Suprapubic skin (tissue), 4 donors: ENCODE measurements at regions not wholly inside any gene's neighbourhood (a gene's known extent, or its start where the extent isn't known, plus 50 kb on each side); places are given as distances from the start of the nearest gene placed in this dataset.

Source experiments
- DNase-seq, 2 donors: peaks; one replicate each; pipeline ENCODE4 v3.0.0-alpha.2; 2019; ENCODE audit warnings: low spot score in 2 of 2
- H3K27ac ChIP-seq: fragments of 200-600 bp; sonication (generic); one replicate; pipeline ENCODE4 v1.5.1; 2019
- H3K27me3 ChIP-seq: fragments of 200-600 bp; sonication (generic); one replicate; pipeline ENCODE4 v1.5.1; 2019
- H3K36me3 ChIP-seq: fragments of 200-600 bp; sonication (generic); one replicate; pipeline ENCODE4 v1.5.1; 2019
- H3K4me1 ChIP-seq: fragments of 200-600 bp; sonication (generic); one replicate; pipeline ENCODE4 v1.5.1; 2019
- H3K4me3 ChIP-seq: fragments of 200-600 bp; sonication (generic); one replicate; pipeline ENCODE4 v1.5.1; 2019; ENCODE audit warnings: mild to moderate bottlenecking
- H3K9me3 ChIP-seq: fragments of 200-600 bp; sonication (generic); one replicate; pipeline ENCODE4 v1.5.1; 2019
- EP300 ChIP-seq: sonication (generic); formaldehyde crosslinking; IDR thresholded peaks from one replicate; pipeline ENCODE4 v1.6.1; 2017; ENCODE audit warnings: antibody characterized with exemption
- POLR2A ChIP-seq, 2 donors: fragments of 450-650 bp; IDR thresholded peaks; one replicate each; pipeline ENCODE4 v1.6.1; 2017; ENCODE audit warnings: antibody characterized with exemption in 2 of 2, mild to moderate bottlenecking in 2 of 2, moderate library complexity in 2 of 2
- POLR2AphosphoS5 ChIP-seq, 3 donors: sonication (generic); formaldehyde crosslinking; IDR thresholded peaks; one replicate each; pipeline ENCODE4 v1.6.1; 2017; ENCODE audit warnings: antibody characterized with exemption in 3 of 3
- WGBS: methylation state at CpG from one replicate; pipeline ENCODE4 v1.1.5; 2018; 5-methylcytosine and 5-hydroxymethylcytosine counted together
- TF ChIP-seq, protein P1 (sequence below), 2 donors: fragments of 200-600 bp in 1 of 2; fragments of 450-650 bp in 1 of 2; sonication (generic) in 1 of 2; IDR thresholded peaks; one replicate each; pipeline ENCODE4 v1.5.1; 2016 to 2019; ENCODE audit warnings: antibody characterized with exemption in 2 of 2, mild to moderate bottlenecking in 1 of 2, moderate library complexity in 1 of 2

DNA sequence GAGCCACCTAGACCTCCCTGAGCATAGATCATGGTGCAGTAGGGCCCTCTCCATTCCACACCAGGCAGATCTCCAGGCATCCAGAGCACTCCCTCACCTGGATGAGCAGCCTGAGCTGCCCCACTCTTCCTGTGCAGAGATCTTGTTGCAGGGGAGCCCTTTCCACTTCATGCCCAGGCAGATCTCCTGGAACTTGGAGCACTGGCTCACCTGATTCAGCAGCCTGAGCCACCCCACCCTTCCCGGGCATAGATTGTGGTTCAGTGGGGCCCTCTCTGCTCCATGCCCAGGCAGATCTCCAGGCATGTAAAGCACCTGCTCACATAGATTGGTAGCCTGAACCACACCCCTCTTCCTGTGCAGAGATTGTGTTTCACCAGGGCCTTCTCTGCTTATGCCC lies 78.0 kb downstream of the SEC16B start:
- WGBS, result 43% methylated on average over 1 of the region's 1 CpG
- no peak overlapping the region for H3K4me3 ChIP-seq
- no peak overlapping the region for H3K27ac ChIP-seq
- no peak for DNase-seq
- H3K36me3 ChIP-seq, result no peaks in the 10 kb centered on the region
- H3K27me3 ChIP-seq, result no peaks in the 10 kb centered on the region
- TF ChIP-seq POLR2AphosphoS5 (IDR thresholded peaks at IDR 0.05), result no peak
- no peaks in the 10 kb centered on the region for H3K4me1 ChIP-seq
- peaks cover 15% of the 10 kb centered on the region for H3K9me3 ChIP-seq

GRCh38 chr1:177890479-177890878 lies 79.4 kb downstream of the SEC16B start:
- no peaks in the 10 kb centered on the region for H3K36me3 ChIP-seq
- H3K27ac ChIP-seq, result no peak overlapping the region
- no peak for TF ChIP-seq EP300
- TF ChIP-seq, protein P1, sequence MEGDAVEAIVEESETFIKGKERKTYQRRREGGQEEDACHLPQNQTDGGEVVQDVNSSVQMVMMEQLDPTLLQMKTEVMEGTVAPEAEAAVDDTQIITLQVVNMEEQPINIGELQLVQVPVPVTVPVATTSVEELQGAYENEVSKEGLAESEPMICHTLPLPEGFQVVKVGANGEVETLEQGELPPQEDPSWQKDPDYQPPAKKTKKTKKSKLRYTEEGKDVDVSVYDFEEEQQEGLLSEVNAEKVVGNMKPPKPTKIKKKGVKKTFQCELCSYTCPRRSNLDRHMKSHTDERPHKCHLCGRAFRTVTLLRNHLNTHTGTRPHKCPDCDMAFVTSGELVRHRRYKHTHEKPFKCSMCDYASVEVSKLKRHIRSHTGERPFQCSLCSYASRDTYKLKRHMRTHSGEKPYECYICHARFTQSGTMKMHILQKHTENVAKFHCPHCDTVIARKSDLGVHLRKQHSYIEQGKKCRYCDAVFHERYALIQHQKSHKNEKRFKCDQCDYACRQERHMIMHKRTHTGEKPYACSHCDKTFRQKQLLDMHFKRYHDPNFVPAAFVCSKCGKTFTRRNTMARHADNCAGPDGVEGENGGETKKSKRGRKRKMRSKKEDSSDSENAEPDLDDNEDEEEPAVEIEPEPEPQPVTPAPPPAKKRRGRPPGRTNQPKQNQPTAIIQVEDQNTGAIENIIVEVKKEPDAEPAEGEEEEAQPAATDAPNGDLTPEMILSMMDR (IDR thresholded peaks at IDR 0.05), result no peak
- no peak for TF ChIP-seq POLR2AphosphoS5 (IDR thresholded peaks at IDR 0.05)
- H3K4me3 ChIP-seq, result no peak overlapping the region
- no peaks in the 10 kb centered on the region for H3K27me3 ChIP-seq
- peaks cover 15% of the 10 kb centered on the region for H3K9me3 ChIP-seq
- WGBS, result 38% methylated on average over 1 of the region's 1 CpG
- no peaks in the 10 kb centered on the region for H3K4me1 ChIP-seq
- DNase-seq, result no peak

GRCh38 chr1:177884479-177885021 lies 85.3 kb downstream of the SEC16B start:
- Histone ChIP-seq H3K4me1 (no peaks in the 10 kb centered on the region), H3K27ac (no peak overlapping the region), H3K36me3 (no peaks in the 10 kb centered on the region), H3K9me3 (no peaks in the 10 kb centered on the region), H3K4me3 (no peak overlapping the region), H3K27me3 (no peaks in the 10 kb centered on the region)
- TF ChIP-seq, protein P1 (IDR thresholded peaks at IDR 0.05), result no peak
- no peak for TF ChIP-seq EP300
- TF ChIP-seq POLR2A (IDR thresholded peaks at IDR 0.05), result no peak
- no peak for TF ChIP-seq POLR2AphosphoS5 (IDR thresholded peaks at IDR 0.05)
- no peak for DNase-seq

GRCh38 chr1:177883581-177883980 lies 86.3 kb downstream of the SEC16B start:
- H3K4me3 ChIP-seq, result no peak overlapping the region
- DNase-seq, result no peak
- no peaks in the 10 kb centered on the region for H3K9me3 ChIP-seq
- no peak overlapping the region for H3K27ac ChIP-seq
- 86% methylated on average over 3 of the region's 3 CpGs for WGBS
- TF ChIP-seq, protein P1 (IDR thresholded peaks at IDR 0.05), result no peak
- TF ChIP-seq POLR2A (IDR thresholded peaks at IDR 0.05) (no peak), EP300 (no peak), POLR2AphosphoS5 (IDR thresholded peaks at IDR 0.05) (no peak)
- H3K27me3 ChIP-seq, result no peaks in the 10 kb centered on the region
- no peaks in the 10 kb centered on the region for H3K36me3 ChIP-seq
- no peaks in the 10 kb centered on the region for H3K4me1 ChIP-seq

- Histone ChIP-seq H3K36me3 (no peaks in the 10 kb centered on the region), H3K27me3 (no peaks in the 10 kb centered on the region), H3K4me1 (no peaks in the 10 kb centered on the region), H3K27ac (no peak overlapping the region), H3K9me3 (no peaks in the 10 kb centered on the region), H3K4me3 (no peak overlapping the region)
- WGBS, result 65% methylated on average over 7 of the region's 7 CpGs
- TF ChIP-seq, protein P1 (IDR thresholded peaks at IDR 0.05), result no peak
- TF ChIP-seq POLR2A (IDR thresholded peaks at IDR 0.05) (no peak), POLR2AphosphoS5 (IDR thresholded peaks at IDR 0.05) (no peak), EP300 (no peak)
- DNase-seq, result no peak
These were observed 89.4 kb downstream of the SEC16B start for GRCh38 chr1:177880339-177880891.

GRCh38 chr1:177877086-177877485 lies 92.8 kb downstream of the SEC16B start:
- DNase-seq, result no peak
- Histone ChIP-seq H3K27ac (no peak overlapping the region), H3K27me3 (no peaks in the 10 kb centered on the region), H3K4me1 (peaks cover 5% of the 10 kb centered on the region), H3K36me3 (no peaks in the 10 kb centered on the region), H3K4me3 (no peak overlapping the region), H3K9me3 (no peaks in the 10 kb centered on the region)
- no peak for TF ChIP-seq POLR2A (IDR thresholded peaks at IDR 0.05)
- no peak for TF ChIP-seq POLR2AphosphoS5 (IDR thresholded peaks at IDR 0.05)
- TF ChIP-seq, protein P1 (IDR thresholded peaks at IDR 0.05), result no peak
- no peak for TF ChIP-seq EP300
- 92% methylated on average over 2 of the region's 2 CpGs for WGBS
